Erythroblast (primary cell): ENCODE measurements at regions not wholly inside any gene's neighbourhood (a gene's known extent, or its start where the extent isn't known, plus 50 kb on each side); places are given as distances from the start of the nearest gene placed in this dataset.
"Not testable (repeated sequence)": the region's sequence is repeated elsewhere in the genome, so short reads cannot be mapped to it uniquely, and the experiment has no call there.

Source experiments
- DNase-seq, 2 experiments: peaks; one replicate each; lab custom pipeline; 2025; lab: John Stamatoyannopoulos, UW
- GATA1 ChIP-seq: IDR thresholded peaks from 2 replicates; pipeline ENCODE4 v1.6.1; 2011; ENCODE audit warnings: low read depth, mild to moderate bottlenecking, control low read depth, low read length, moderate library complexity
- POLR2A ChIP-seq: IDR thresholded peaks from 2 replicates; pipeline ENCODE4 v1.6.1; 2011; ENCODE audit warnings: mild to moderate bottlenecking, low read length

- TF ChIP-seq POLR2A: no peak
- no peak for TF ChIP-seq GATA1
- no peak for DNase-seq
These were observed 163.2 kb upstream of the INTU start for GRCh38 chr4:127469542-127469941.

- TF ChIP-seq GATA1 (no peak), POLR2A (no peak)
- no peak for DNase-seq
These were observed 162.6 kb upstream of the INTU start for GRCh38 chr4:127469959-127470809.

GRCh38 chr4:127478271-127478670, 154.5 kb upstream of the INTU start:
- not testable (repeated sequence) for DNase-seq

DNA sequence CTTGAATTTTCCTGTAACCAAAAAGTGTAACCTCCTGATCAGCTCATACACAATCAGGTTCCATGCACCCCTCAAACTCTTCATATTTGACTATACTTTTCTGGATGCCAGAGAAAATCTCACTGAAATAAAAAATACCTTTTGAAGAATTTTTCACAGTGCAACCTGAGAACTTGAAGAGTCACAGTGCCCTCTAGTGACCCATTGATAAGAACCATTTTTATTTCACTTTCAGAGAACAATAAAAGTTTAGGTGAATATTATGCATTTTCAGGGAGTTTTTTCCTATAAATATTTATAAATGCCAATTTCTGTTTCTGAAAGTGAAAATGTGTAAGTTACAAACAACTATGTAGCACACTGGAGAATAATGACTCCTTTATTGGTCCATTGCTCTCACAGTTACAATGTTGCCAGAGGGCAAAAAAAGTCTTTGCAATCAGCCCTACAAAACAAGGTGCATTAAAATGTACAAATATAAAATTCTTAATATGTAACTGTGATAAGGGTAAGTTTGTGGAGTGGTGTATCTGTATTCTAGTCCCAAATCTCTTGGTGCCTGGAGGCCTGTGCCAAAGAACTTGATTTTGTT, 153.6 kb upstream of the INTU start:
- peak; percentile 22 to 45 for DNase-seq
- TF ChIP-seq GATA1 (no peak), POLR2A (no peak)

- TF ChIP-seq POLR2A: no peak
- no peak for TF ChIP-seq GATA1
- DNase-seq: no peak
These were observed 150.7 kb upstream of the INTU start for GRCh38 chr4:127482049-127482448.

GRCh38 chr4:127484117-127484516, 148.6 kb upstream of the INTU start:
- no peak for DNase-seq
- no peak for TF ChIP-seq POLR2A
- TF ChIP-seq GATA1: no peak

DNA sequence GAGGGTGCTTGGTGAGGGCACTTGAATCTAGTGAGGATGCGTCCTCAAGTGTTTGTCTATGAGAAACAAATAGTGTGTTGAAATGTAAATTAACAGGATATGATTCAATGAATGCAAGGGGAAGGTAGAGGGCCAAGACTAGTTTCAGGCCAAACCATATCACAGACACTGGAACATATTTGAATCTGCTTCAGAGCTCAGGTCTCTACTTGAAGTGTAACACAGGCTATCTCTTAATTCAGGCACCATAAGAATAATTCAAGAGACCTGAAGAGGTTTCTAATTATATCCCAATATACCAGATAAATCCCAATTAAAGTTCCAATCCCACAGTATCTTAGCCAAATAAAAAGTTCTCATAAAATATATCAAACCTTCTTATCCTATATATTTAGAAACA, 146.5 kb upstream of the INTU start:
- TF ChIP-seq POLR2A (no peak), GATA1 (no peak)
- DNase-seq: no peak

DNA sequence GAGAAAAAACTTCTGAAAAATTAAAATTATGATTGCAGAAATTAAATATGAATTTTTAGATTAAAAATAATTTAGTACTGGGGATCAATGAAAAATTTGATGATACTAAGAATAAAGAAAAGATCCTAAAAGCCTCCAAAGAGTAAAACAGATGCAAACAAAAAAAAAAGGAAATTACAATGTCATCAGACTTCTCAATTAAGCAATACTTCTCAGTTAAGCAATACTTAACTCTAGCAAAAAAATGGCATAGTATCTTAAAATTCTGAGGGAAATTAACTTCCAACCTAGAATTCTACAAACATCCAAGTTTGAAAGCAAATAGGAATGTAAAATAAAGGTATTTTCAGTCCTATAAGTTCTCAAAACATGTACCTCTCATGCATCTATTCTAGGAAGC, 141.2 kb upstream of the INTU start:
- DNase-seq: no peak
- TF ChIP-seq GATA1: no peak
- no peak for TF ChIP-seq POLR2A

GRCh38 chr4:127496875-127497274, 135.9 kb upstream of the INTU start:
- DNase-seq: not testable (repeated sequence)

DNA sequence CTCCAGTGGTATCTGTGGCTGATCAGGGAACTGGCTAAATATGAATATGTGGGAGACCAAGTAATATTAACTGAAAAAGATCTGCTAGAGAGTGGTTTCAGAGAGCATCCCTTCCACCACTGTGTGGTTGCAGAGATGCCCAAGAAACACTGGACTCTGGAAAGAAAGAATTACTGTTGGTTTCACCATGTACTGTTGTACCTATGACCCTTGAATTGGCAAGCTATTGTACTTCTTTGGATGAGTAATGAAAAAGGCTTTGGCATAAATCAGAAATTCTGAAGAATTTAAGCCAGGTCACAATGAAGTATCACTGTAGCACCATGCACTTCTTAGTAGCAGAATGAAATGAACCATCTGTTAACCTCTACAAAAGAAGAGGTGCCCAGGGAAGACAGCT, 134.4 kb upstream of the INTU start:
- TF ChIP-seq GATA1 (no peak), POLR2A (no peak)
- no peak for DNase-seq

DNA sequence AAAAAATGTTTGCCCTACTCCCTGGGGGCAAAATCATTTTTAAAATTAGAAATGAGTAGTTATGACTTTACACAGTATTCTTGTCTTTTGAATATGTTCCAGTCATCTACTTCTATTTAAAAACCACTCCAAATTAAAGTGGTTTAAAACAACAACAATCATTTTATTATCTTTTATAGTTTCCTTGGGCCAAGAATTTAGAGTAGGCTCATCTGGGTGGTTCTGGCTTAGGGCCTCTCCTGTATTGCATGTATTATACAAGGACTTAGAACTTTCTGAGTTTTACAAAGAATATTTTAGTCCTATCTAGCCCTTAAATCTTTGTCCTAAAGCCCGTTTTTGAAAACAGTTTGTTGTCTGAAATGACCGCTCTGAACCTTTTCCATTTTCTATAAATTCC, 132.5 kb upstream of the INTU start:
- no peak for TF ChIP-seq POLR2A
- TF ChIP-seq GATA1: no peak
- no peak for DNase-seq

- no peak for TF ChIP-seq GATA1
- no peak for TF ChIP-seq POLR2A
- DNase-seq: no peak
These were observed 131.7 kb upstream of the INTU start for GRCh38 chr4:127501103-127501502.

DNA sequence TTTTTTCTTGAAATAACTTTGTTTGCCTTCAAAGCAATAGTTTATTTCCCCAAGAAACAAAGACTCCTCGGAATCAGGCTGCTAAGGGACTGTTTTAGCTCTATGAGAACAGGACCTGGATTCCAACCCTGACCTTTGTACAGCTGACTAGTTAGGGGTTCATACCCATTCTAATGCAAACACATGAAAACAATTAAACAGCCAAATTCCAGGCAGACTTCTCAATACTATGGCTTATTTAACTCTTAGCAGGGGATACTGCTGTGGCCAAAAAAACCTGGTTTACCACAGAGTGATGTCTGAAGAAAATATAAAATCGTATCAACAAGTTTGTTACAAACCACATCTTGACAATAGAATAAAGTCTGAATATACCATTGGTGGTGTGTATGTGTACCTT, 129.6 kb upstream of the INTU start:
- no peak for TF ChIP-seq GATA1
- no peak for TF ChIP-seq POLR2A
- DNase-seq: no peak

DNA sequence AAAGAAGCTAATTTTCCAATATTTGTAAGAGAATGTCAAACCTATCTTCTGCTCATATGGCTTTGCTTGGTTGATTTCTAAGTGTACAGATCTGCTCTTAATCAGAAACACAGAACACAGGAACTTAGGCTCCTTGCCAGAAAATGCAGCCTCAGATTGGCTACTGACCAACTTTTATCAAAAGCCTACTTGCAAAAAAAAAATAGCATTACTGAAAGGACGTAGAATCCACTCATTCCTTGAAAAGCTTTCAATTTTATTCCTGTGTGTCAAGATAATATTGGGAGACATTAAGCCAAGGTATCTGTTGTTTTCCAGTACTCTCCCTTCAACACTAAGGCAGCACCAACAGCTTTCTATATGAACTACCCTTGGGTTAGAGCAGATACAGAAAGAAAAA, 127.6 kb upstream of the INTU start:
- TF ChIP-seq POLR2A (no peak), GATA1 (no peak)
- DNase-seq: peak in 1 of 2 experiments; percentile 4

DNA sequence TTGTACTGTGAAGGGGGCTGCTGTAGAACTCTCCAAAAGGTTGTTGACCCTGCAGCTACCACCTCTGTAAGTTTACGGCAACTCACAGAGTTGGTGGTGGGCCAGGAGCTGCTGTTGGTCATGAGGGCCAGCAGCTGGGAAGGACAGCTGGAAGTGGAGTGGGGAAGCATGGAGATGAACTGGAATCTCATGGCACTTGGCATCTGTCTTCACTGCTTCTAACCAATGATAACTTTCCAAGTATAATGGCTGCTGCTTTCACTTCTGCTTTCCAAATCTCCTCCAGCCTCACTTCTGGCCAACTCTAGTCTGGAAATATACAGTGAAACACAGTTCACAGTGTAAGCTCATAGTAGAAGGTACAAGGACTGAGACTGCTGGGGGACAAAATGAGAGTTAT, 126.5 kb upstream of the INTU start:
- TF ChIP-seq POLR2A (no peak), GATA1 (no peak)
- no peak for DNase-seq

- no peak for DNase-seq
- no peak for TF ChIP-seq POLR2A
- TF ChIP-seq GATA1: no peak
These were observed 123.6 kb upstream of the INTU start for GRCh38 chr4:127509155-127509554.

DNA sequence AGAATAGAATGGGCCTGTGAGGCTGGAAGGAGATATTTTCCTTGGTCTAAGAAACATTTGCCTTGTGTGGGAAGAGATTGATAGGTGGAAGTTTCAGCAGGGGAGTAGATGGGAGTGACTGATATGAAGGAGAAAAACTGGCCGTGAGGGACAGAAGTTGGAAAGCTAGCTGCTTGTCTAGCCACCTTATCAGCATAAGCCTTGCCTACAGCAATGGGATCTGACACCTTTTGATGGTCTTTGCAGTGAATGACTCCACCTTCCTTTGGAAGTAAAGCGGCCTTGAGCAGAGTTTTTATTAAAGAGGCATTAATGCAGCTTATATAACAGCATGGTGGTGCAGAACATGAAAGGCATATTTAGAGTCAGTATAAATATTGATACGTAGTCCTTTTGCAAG, 120.1 kb upstream of the INTU start:
- not testable (repeated sequence) for DNase-seq

DNA sequence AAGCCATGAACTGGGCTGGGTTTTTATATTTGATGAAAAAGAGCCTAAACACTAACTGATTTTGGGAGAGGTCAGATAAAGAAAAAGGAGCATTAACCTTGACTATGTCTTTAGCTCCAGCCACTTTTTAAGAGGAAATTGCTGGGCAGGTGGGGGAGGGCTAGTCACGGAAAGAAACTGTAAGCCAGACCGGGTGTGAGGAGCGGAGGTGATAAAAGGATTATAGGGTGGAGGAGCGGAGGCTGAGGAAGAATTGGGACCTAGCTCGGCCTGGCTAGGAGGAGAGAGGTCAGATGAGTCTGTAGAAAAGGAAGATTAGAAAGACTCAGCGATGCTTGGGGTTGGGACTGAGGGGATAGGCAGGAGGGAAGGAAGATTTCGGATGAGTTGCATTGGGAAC, 117.5 kb upstream of the INTU start:
- DNase-seq: not testable (repeated sequence)
